Keratinocyte (primary cell): ENCODE measurements at regions not wholly inside any gene's neighbourhood (a gene's known extent, or its start where the extent isn't known, plus 50 kb on each side); places are given as distances from the start of the nearest gene placed in this dataset.

ENCODE experiments used
- CTCF ChIP-seq, 3 experiments: IDR thresholded peaks in 1 of 3; conservative IDR thresholded peaks in 1 of 3; optimal IDR thresholded peaks in 1 of 3; 2 replicates in 2 of 3; 3 replicates in 1 of 3; pipeline versions ENCODE3 to v1.5.1; 2011; ENCODE audit warnings: low read length in 3 of 3, mild to moderate bottlenecking in 3 of 3, moderate library complexity in 2 of 3, control low read depth in 1 of 3, inconsistent platforms in 1 of 3; ENCODE audit not compliant: insufficient read depth in 2 of 3; ENCODE audit errors: extremely low read depth in 1 of 3
- EZH2 ChIP-seq: IDR thresholded peaks from one replicate; pipeline ENCODE4 v1.6.1; 2012; ENCODE audit warnings: inconsistent platforms, mild to moderate bottlenecking, low read length, moderate library complexity

- TF ChIP-seq CTCF (optimal IDR thresholded peaks at IDR 0.05 in 1 of 3, IDR thresholded peaks at IDR 0.05 in 1 of 3, conservative IDR thresholded peaks at IDR 0.05 in 1 of 3; ENCODE audit: extremely low read depth in 1 of 3, insufficient read depth in 2 of 3, low read length in 3 of 3) (no peak), EZH2 (no peak)
Observed at GRCh38 chr5:29321591-29321990, 1871.9 kb upstream of the CDH6 start.
